GM10266 (cell line): ENCODE measurements at regions not wholly inside any gene's neighbourhood (a gene's known extent, or its start where the extent isn't known, plus 50 kb on each side); places are given as distances from the start of the nearest gene placed in this dataset.

Experiments
- DNase-seq: peaks from one replicate; pipeline ENCODE4 v3.0.0; 2012; ENCODE audit errors: extremely low spot score
- CTCF ChIP-seq: IDR thresholded peaks from 2 replicates; pipeline ENCODE4 v1.5.1; 2012; ENCODE audit warnings: mild to moderate bottlenecking, low read depth; ENCODE audit not compliant: control insufficient read depth, insufficient read depth; ENCODE audit errors: missing control alignments

- no peak for DNase-seq
- TF ChIP-seq CTCF: no peak
Observed at GRCh38 chr17:54404259-54404658, 496.4 kb upstream of the TOM1L1 start.

- no peak for TF ChIP-seq CTCF
Observed at GRCh38 chr17:54405826-54406225, 494.8 kb upstream of the TOM1L1 start.

GRCh38 chr17:54408731-54409130 is 491.9 kb upstream of the TOM1L1 start:
- TF ChIP-seq CTCF: no peak
- no peak for DNase-seq

More at GRCh38 chr17:54405826-54406225, 494.8 kb upstream of the TOM1L1 start:
- DNase-seq: no peak

- TF ChIP-seq CTCF: no peak
- no peak for DNase-seq
Observed at GRCh38 chr17:54418467-54418866, 482.2 kb upstream of the TOM1L1 start.

GRCh38 chr17:54425671-54426070 is 475.0 kb upstream of the TOM1L1 start:
- no peak for DNase-seq
- no peak for TF ChIP-seq CTCF

- DNase-seq: no peak
- TF ChIP-seq CTCF: peak; percentile 22
Observed at GRCh38 chr17:54426296-54426886, 474.3 kb upstream of the TOM1L1 start.

- TF ChIP-seq CTCF: no peak
Observed at GRCh38 chr17:54435966-54436365, 464.7 kb upstream of the TOM1L1 start.

More at GRCh38 chr17:54435966-54436365, 464.7 kb upstream of the TOM1L1 start:
- no peak for DNase-seq
